ENCODE measurements at regions not wholly inside any gene's neighbourhood (a gene's known extent, or its start where the extent isn't known, plus 50 kb on each side); places are given as distances from the start of the nearest gene placed in this dataset.
A peak's percentile ranks its signal among the peaks of the same experiment; 100 is the strongest.

- TF ChIP-seq CTCF (IDR thresholded peaks at IDR 0.05; ENCODE audit: extremely low read depth, low read depth, low read length), result no peak
Observed at GRCh38 chr5:124160265-124160664, 586.2 kb downstream of the ZNF608 start.

GRCh38 chr5:124157320-124157719, 589.1 kb downstream of the ZNF608 start:
- no peaks in the 10 kb centered on the region for H3K36me3 ChIP-seq (ENCODE audit: insufficient read depth, low read length)
- TF ChIP-seq CTCF (IDR thresholded peaks at IDR 0.05; ENCODE audit: extremely low read depth, low read depth, low read length), result no peak
- H3K4me3 ChIP-seq (ENCODE audit: insufficient read depth, low read length), result peak overlapping the region; percentile 56
- peaks cover 5% of the 10 kb centered on the region for H3K9me3 ChIP-seq (ENCODE audit: low read depth, low read length)
- H3K27me3 ChIP-seq (ENCODE audit: insufficient read depth, low read length), result no peaks in the 10 kb centered on the region
- H3K4me1 ChIP-seq (ENCODE audit: insufficient read depth, low read length), result peaks cover 2% of the 10 kb centered on the region
- no peaks in the 10 kb centered on the region for H3K79me2 ChIP-seq (ENCODE audit: insufficient read depth, low read length)
- peak overlapping the region; percentile 89 for H2AFZ ChIP-seq (ENCODE audit: low read length)
- DNase-seq (ENCODE audit: insufficient read length, low spot score, missing footprints), result no peak
- H3K27ac ChIP-seq (ENCODE audit: low read depth, low read length), result peak overlapping the region; percentile 2
- no peaks in the 10 kb centered on the region for H4K20me1 ChIP-seq (ENCODE audit: insufficient read depth, low read length)
- H3K4me2 ChIP-seq (ENCODE audit: insufficient read depth, low read length), result peak overlapping the region; percentile 66

More at GRCh38 chr5:124160265-124160664, 586.2 kb downstream of the ZNF608 start:
- H4K20me1 ChIP-seq (ENCODE audit: insufficient read depth, low read length), result no peaks in the 10 kb centered on the region
- no peaks in the 10 kb centered on the region for H3K36me3 ChIP-seq (ENCODE audit: insufficient read depth, low read length)
- H3K27me3 ChIP-seq (ENCODE audit: insufficient read depth, low read length), result no peaks in the 10 kb centered on the region
- H3K79me2 ChIP-seq (ENCODE audit: insufficient read depth, low read length), result no peaks in the 10 kb centered on the region
- H3K4me2 ChIP-seq (ENCODE audit: insufficient read depth, low read length), result no peak overlapping the region
- H3K4me1 ChIP-seq (ENCODE audit: insufficient read depth, low read length), result peaks cover 2% of the 10 kb centered on the region
- DNase-seq (ENCODE audit: insufficient read length, low spot score, missing footprints), result no peak
- peaks cover 5% of the 10 kb centered on the region for H3K9me3 ChIP-seq (ENCODE audit: low read depth, low read length)
- no peak overlapping the region for H3K27ac ChIP-seq (ENCODE audit: low read depth, low read length)
- H3K4me3 ChIP-seq (ENCODE audit: insufficient read depth, low read length), result no peak overlapping the region
- no peak overlapping the region for H2AFZ ChIP-seq (ENCODE audit: low read length)

GRCh38 chr5:124156415-124156996, 589.9 kb downstream of the ZNF608 start:
- Histone ChIP-seq H3K79me2 (ENCODE audit: insufficient read depth, low read length) (no peaks in the 10 kb centered on the region), H3K4me2 (ENCODE audit: insufficient read depth, low read length) (peak overlapping the region; percentile 38), H4K20me1 (ENCODE audit: insufficient read depth, low read length) (no peaks in the 10 kb centered on the region), H3K4me3 (ENCODE audit: insufficient read depth, low read length) (no peak overlapping the region), H2AFZ (ENCODE audit: low read length) (peak overlapping the region; percentile 89), H3K27me3 (ENCODE audit: insufficient read depth, low read length) (no peaks in the 10 kb centered on the region), H3K36me3 (ENCODE audit: insufficient read depth, low read length) (no peaks in the 10 kb centered on the region), H3K9me3 (ENCODE audit: low read depth, low read length) (peaks cover 5% of the 10 kb centered on the region), H3K4me1 (ENCODE audit: insufficient read depth, low read length) (peaks cover 2% of the 10 kb centered on the region), H3K27ac (ENCODE audit: low read depth, low read length) (no peak overlapping the region)
- no peak for DNase-seq (ENCODE audit: insufficient read length, low spot score, missing footprints)
- no peak for TF ChIP-seq CTCF (IDR thresholded peaks at IDR 0.05; ENCODE audit: extremely low read depth, low read depth, low read length)

- Histone ChIP-seq H2AFZ (ENCODE audit: low read length) (no peak overlapping the region), H3K79me2 (ENCODE audit: insufficient read depth, low read length) (no peaks in the 10 kb centered on the region), H3K4me1 (ENCODE audit: insufficient read depth, low read length) (peaks cover 2% of the 10 kb centered on the region), H3K27me3 (ENCODE audit: insufficient read depth, low read length) (no peaks in the 10 kb centered on the region), H3K27ac (ENCODE audit: low read depth, low read length) (no peak overlapping the region), H3K4me2 (ENCODE audit: insufficient read depth, low read length) (no peak overlapping the region), H3K4me3 (ENCODE audit: insufficient read depth, low read length) (no peak overlapping the region), H4K20me1 (ENCODE audit: insufficient read depth, low read length) (no peaks in the 10 kb centered on the region), H3K36me3 (ENCODE audit: insufficient read depth, low read length) (no peaks in the 10 kb centered on the region), H3K9me3 (ENCODE audit: low read depth, low read length) (peaks cover 5% of the 10 kb centered on the region)
- no peak for TF ChIP-seq CTCF (IDR thresholded peaks at IDR 0.05; ENCODE audit: extremely low read depth, low read depth, low read length)
- no peak for DNase-seq (ENCODE audit: insufficient read length, low spot score, missing footprints)
Observed at GRCh38 chr5:124154714-124155113, 591.7 kb downstream of the ZNF608 start.
